Sigmoid colon (tissue), 6 donors: ENCODE measurements at regions not wholly inside any gene's neighbourhood (a gene's known extent, or its start where the extent isn't known, plus 50 kb on each side); places are given as distances from the start of the nearest gene placed in this dataset.

Experiments
- DNase-seq: peaks from one replicate; pipeline ENCODE4 v3.0.0-alpha.2; 2019
- H3K27ac ChIP-seq, 4 donors: fragments of 200-600 bp; sonication (generic); one replicate each; pipeline ENCODE4 v1.5.1; 2016 to 2019; ENCODE audit warnings: mild to moderate bottlenecking in 1 of 4
- H3K27me3 ChIP-seq, 3 donors: fragments of 200-600 bp; sonication (generic); one replicate each; pipeline ENCODE4 v1.5.1; 2019; ENCODE audit warnings: mild to moderate bottlenecking in 1 of 3
- H3K36me3 ChIP-seq, 4 donors: fragments of 200-600 bp; sonication (generic); one replicate each; pipeline ENCODE4 v1.5.1; 2016 to 2019
- H3K4me1 ChIP-seq, 4 donors: fragments of 200-600 bp; sonication (generic); one replicate each; pipeline ENCODE4 v1.5.1; 2017 to 2019
- H3K4me3 ChIP-seq, 4 donors: fragments of 200-600 bp; sonication (generic); one replicate each; pipeline ENCODE4 v1.5.1; 2017 to 2019; ENCODE audit warnings: mild to moderate bottlenecking in 2 of 4, moderate library complexity in 1 of 4
- H3K9me3 ChIP-seq, 4 donors: fragments of 200-600 bp in 3 of 4; sonication (generic) in 3 of 4; one replicate each; pipeline versions ENCODE4 v1.5.1 to v1.6.1; 2013 to 2019
- CTCF ChIP-seq, 4 experiments: fragments of 450-650 bp in 3 of 4; fragments of 200-600 bp in 1 of 4; IDR thresholded peaks; one replicate each; pipeline ENCODE4 v1.5.1; 2016 to 2019; ENCODE audit warnings: antibody characterized with exemption in 4 of 4, mild to moderate bottlenecking in 3 of 4, moderate library complexity in 2 of 4
- EP300 ChIP-seq, 4 donors: sonication (generic); formaldehyde crosslinking; IDR thresholded peaks; one replicate each; pipeline ENCODE4 v1.6.1; 2017; ENCODE audit warnings: antibody characterized with exemption in 4 of 4
- POLR2A ChIP-seq, 2 donors: fragments of 450-650 bp; IDR thresholded peaks; one replicate each; pipeline ENCODE4 v1.6.1; 2016; ENCODE audit warnings: antibody characterized with exemption in 2 of 2, mild to moderate bottlenecking in 2 of 2, moderate library complexity in 2 of 2
- POLR2AphosphoS5 ChIP-seq, 4 donors: sonication (generic); formaldehyde crosslinking; IDR thresholded peaks; one replicate each; pipeline ENCODE4 v1.6.1; 2017; ENCODE audit warnings: antibody characterized with exemption in 4 of 4
- WGBS, 2 donors: extraction: QIAGEN DNeasy Blood & Tissue Kit; methylation state at CpG; one replicate each; pipeline ENCODE4 v1.1.7; 2013; 5-methylcytosine and 5-hydroxymethylcytosine counted together
- intact Hi-C: fragments of 100-400 bp; cut with DNase I; formaldehyde crosslinking; loops from one replicate; pipeline ENCODE4 v1.15.1; 2023
- donor health status: healthy with polysubstance abuse.
- donor health status: healthy.

DNA sequence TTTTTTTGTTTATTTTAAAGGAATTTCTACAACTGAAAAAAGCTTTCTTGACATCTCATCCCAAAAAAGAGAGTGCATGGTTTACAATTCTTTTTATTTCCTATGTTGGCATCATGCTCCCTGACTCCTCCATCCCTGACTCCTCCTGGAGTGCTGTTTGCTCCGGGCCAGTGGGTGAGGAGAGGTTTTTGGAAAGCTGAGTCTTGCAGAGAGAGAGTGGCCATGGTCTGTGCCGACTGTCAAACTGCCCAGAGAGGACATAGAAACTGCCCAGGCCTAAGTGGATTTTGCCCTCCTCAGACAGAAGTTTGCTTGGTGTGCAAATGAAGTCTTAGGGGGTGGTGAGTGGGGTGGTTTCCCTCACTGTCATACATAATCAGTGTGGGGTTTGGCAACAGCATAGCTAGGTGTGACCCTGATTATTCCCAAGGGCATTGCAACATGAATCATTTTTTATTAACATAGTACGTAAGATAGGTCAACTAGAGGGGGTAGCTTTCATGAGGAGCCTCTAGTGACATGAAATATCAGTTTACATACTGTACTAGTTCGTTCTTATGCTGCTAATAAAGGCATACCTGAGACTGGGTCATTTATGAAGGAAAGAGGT is 179.8 kb upstream of the UBL3 start:
- TF ChIP-seq EP300 (IDR thresholded peaks at IDR 0.05) (no peak), POLR2A (IDR thresholded peaks at IDR 0.05) (no peak), POLR2AphosphoS5 (IDR thresholded peaks at IDR 0.05) (no peak), CTCF (IDR thresholded peaks at IDR 0.05) (no peak)
- Histone ChIP-seq H3K4me1 (peaks cover 0 to 19% (median 15%) of the 10 kb centered on the region in 4 donors), H3K36me3 (no peaks in the 10 kb centered on the region), H3K4me3 (no peak overlapping the region), H3K9me3 (no peaks in the 10 kb centered on the region), H3K27me3 (no peaks in the 10 kb centered on the region), H3K27ac (no peak overlapping the region)
- 76 to 85% methylated on average over 4 of the region's 4 CpGs for WGBS, 2 donors
- intact Hi-C loops = no loop called here
- DNase-seq = no peak

DNA sequence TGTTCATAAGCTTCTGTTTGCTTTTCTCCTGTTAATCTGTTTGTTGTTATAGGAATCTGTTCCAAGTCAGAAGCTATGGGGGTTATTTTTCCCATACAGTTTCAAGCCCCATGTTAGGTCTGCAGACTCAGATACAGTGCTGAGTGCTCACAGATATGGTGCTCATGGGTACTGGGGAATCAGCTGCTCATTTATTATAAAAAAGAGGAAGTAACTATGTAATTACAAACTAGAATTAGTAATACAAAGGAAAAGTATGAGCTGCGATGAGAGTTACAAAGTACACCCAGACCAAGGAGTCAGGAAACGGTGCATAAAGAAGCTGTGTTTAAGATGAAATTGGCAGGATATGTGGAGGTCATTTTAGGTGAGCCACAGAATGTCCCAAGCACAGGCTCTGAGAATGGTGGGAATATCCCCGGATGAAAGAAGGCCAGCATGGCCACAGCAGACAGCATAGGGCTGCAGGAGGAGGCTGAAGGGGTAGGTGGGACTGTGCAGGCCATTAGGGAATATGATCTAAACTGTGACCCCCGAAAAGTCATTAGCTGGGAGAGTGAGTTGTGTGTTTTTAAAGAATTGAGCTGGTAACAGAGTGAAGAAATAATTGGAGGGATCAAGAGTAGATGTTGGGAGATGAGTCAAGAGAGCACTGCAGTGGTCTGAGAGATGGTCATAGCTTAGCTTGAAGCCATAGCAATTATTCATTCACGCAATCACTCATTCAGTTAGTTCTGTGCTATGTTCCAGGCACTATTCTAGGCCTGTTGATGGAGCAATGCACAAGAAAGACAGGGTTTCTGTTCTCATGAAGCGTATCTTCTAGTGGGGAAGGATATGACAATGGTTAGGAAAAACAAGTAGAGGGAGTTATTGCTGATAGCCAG is 177.4 kb upstream of the UBL3 start:
- no peak for DNase-seq
- Histone ChIP-seq H3K4me1 (peaks cover 0 to 2% (median 0%) of the 10 kb centered on the region in 4 donors), H3K9me3 (no peaks in the 10 kb centered on the region), H3K36me3 (no peaks in the 10 kb centered on the region), H3K27me3 (no peaks in the 10 kb centered on the region), H3K27ac (no peak overlapping the region), H3K4me3 (no peak overlapping the region)
- no peak for TF ChIP-seq POLR2A (IDR thresholded peaks at IDR 0.05)
- TF ChIP-seq POLR2AphosphoS5 (IDR thresholded peaks at IDR 0.05) = no peak
- TF ChIP-seq CTCF (IDR thresholded peaks at IDR 0.05) = no peak
- no peak for TF ChIP-seq EP300 (IDR thresholded peaks at IDR 0.05)
- intact Hi-C loops = no loop called here
- WGBS, 2 donors = 65 to 71% methylated on average over 6 of the region's 6 CpGs

- intact Hi-C loops = no loop called here
- TF ChIP-seq EP300 (IDR thresholded peaks at IDR 0.05) (no peak), POLR2A (IDR thresholded peaks at IDR 0.05) (no peak), CTCF (IDR thresholded peaks at IDR 0.05) (no peak), POLR2AphosphoS5 (IDR thresholded peaks at IDR 0.05) (no peak)
- Histone ChIP-seq H3K4me1 (no peaks in the 10 kb centered on the region), H3K9me3 (no peaks in the 10 kb centered on the region), H3K27me3 (no peaks in the 10 kb centered on the region), H3K36me3 (no peaks in the 10 kb centered on the region), H3K4me3 (no peak overlapping the region), H3K27ac (no peak overlapping the region)
- DNase-seq = no peak
- WGBS, 2 donors = 28 to 74% methylated on average over 5 of the region's 5 CpGs
Measured at GRCh38 chr13:30026909-30027308, 176.5 kb upstream of the UBL3 start.

DNA sequence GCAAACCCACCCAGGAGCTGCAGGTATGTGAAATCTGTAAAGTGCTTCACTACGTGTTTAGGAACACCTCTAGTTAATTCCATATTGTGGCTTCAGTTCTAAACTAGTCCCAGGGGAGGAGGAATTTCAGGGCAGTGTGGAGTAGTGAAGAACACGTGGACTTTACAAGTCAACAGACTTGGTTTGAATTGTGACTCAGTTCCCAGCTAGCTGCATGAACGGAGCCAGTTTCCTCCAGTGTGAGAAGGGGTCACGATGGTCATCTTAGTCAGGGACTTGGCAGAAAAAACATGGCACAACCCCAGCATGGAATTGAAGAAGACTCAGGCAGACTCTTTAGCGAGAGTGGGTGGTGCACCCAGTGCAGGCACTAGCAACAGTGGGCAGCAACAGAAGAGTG is 175.7 kb upstream of the UBL3 start:
- H3K4me1 ChIP-seq = no peaks in the 10 kb centered on the region
- no peak overlapping the region for H3K4me3 ChIP-seq
- no peak overlapping the region for H3K27ac ChIP-seq
- H3K9me3 ChIP-seq = no peaks in the 10 kb centered on the region
- H3K36me3 ChIP-seq = no peaks in the 10 kb centered on the region
- DNase-seq = no peak
- intact Hi-C loops = no loop called here
- TF ChIP-seq POLR2AphosphoS5 (IDR thresholded peaks at IDR 0.05) (no peak), CTCF (IDR thresholded peaks at IDR 0.05) (no peak), POLR2A (IDR thresholded peaks at IDR 0.05) (no peak), EP300 (IDR thresholded peaks at IDR 0.05) (no peak)
- 86 to 94% methylated on average over 5 of the region's 5 CpGs for WGBS, 2 donors
- H3K27me3 ChIP-seq = no peaks in the 10 kb centered on the region
